ENCODE measurements at regions not wholly inside any gene's neighbourhood (a gene's known extent, or its start where the extent isn't known, plus 50 kb on each side); places are given as distances from the start of the nearest gene placed in this dataset.

DNA sequence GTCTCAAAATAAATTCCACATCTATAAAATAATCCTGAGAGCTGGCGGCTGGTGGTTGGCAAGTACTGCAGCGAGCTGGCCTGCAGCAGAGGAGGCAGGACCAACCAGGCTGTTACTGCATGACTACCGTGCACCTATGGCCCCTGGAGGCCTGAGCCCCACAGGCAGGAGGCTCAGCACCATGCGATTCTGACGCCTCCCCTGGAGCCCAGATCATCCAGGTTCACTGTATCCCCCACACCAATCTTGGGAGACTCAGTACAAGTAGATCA is 159.5 kb upstream of the NCAM1 start:
- TF ChIP-seq, protein P1, sequence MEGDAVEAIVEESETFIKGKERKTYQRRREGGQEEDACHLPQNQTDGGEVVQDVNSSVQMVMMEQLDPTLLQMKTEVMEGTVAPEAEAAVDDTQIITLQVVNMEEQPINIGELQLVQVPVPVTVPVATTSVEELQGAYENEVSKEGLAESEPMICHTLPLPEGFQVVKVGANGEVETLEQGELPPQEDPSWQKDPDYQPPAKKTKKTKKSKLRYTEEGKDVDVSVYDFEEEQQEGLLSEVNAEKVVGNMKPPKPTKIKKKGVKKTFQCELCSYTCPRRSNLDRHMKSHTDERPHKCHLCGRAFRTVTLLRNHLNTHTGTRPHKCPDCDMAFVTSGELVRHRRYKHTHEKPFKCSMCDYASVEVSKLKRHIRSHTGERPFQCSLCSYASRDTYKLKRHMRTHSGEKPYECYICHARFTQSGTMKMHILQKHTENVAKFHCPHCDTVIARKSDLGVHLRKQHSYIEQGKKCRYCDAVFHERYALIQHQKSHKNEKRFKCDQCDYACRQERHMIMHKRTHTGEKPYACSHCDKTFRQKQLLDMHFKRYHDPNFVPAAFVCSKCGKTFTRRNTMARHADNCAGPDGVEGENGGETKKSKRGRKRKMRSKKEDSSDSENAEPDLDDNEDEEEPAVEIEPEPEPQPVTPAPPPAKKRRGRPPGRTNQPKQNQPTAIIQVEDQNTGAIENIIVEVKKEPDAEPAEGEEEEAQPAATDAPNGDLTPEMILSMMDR (IDR thresholded peaks at IDR 0.05) = no peak
- no peak for TF ChIP-seq POLR2AphosphoS5 (IDR thresholded peaks at IDR 0.05; ENCODE audit: low read depth, low read length)
- TF ChIP-seq REST (IDR thresholded peaks at IDR 0.05; ENCODE audit: insufficient read depth in 1 of 2, low read depth in 2 of 2, low read length in 1 of 2) = no peak
